K562 (cell line): ENCODE measurements at regions not wholly inside any gene's neighbourhood (a gene's known extent, or its start where the extent isn't known, plus 50 kb on each side); places are given as distances from the start of the nearest gene placed in this dataset.

Source experiments
- ATAC-seq: fragments of 200-7000 bp; cut with Tn5 transposase; 3 replicates; pipeline ENCODE4 v1.9.1; 2020; ENCODE audit warnings: moderate library complexity
- BruUV-seq: library from RNA; stranded (reverse); fragments of 400-500 nt; replicated peaks from 2 replicates; lab custom pipeline; 2021; lab: Mats Ljungman, UMichigan
- CTCF ChIA-PET: fragments of 300-600 bp; formaldehyde crosslinking; extraction: SDS; loops from one replicate; lab custom pipeline; 2021; ENCODE audit warnings: low intra/inter-chr PET ratio; lab: Yijun Ruan, JAX
- POLR2A ChIA-PET: fragments of 300-600, 350-650 bp; sonication (Branson Sonifier 250); formaldehyde crosslinking; extraction: SDS; loops from one replicate; lab custom pipeline; 2021; ENCODE audit warnings: antibody characterized with exemption, inconsistent platforms; lab: Yijun Ruan, JAX
- DNase-seq, 4 experiments: peaks; one replicate each; pipeline versions ENCODE4 v3.0.0 to v3.0.0-alpha.2; 2011 to 2018; ENCODE audit warnings: low spot score in 3 of 4, mixed read lengths in 3 of 4; ENCODE audit errors: extremely low read depth in 1 of 4
- FAIRE-seq: peaks from 2 replicates; lab custom pipeline; 2011; peaks lifted over from hg19 to GRCh38; lab: Jason Lieb, UNC
- H2AFZ ChIP-seq: 2 replicates; pipeline ENCODE4 v1.6.0; 2011; ENCODE audit warnings: low read depth, low read length, control low read depth, inconsistent platforms
- H3K27ac ChIP-seq: fragments of 200-600 bp; 3 replicates; pipeline ENCODE4 v1.8.0; 2011; ENCODE audit warnings: low read depth, mild to moderate bottlenecking, control low read depth, inconsistent platforms, low read length, moderate library complexity, mixed read lengths; ENCODE audit errors: extremely low read depth
- H3K27me3 ChIP-seq, 2 experiments: fragments of 300-600 bp in 1 of 2; 2 replicates in 1 of 2; 3 replicates in 1 of 2; pipeline versions ENCODE4 v1.6.0 to v1.8.0; 2011; ENCODE audit warnings: inconsistent platforms in 2 of 2, low read length in 2 of 2, mild to moderate bottlenecking in 1 of 2, mixed read lengths in 1 of 2, moderate library complexity in 1 of 2; ENCODE audit not compliant: control insufficient read depth in 2 of 2, insufficient read depth in 2 of 2
- H3K36me3 ChIP-seq: fragments of 300-600 bp; 3 replicates; pipeline ENCODE4 v1.8.0; 2011; ENCODE audit warnings: mild to moderate bottlenecking, low read length, inconsistent platforms; ENCODE audit not compliant: control insufficient read depth, insufficient read depth
- H3K4me1 ChIP-seq, 2 experiments: fragments of 200-600 bp in 1 of 2; replicated peaks in 1 of 2; 2 replicates in 1 of 2; 3 replicates in 1 of 2; pipeline versions ENCODE4 v1.5.1 to v1.8.0; 2011; ENCODE audit warnings: inconsistent platforms in 2 of 2, low read length in 2 of 2, mild to moderate bottlenecking in 1 of 2, mixed read lengths in 1 of 2, moderate library complexity in 1 of 2; ENCODE audit not compliant: control insufficient read depth in 2 of 2, insufficient read depth in 2 of 2
- H3K4me2 ChIP-seq: 2 replicates; pipeline ENCODE4 v1.6.1; 2011; ENCODE audit warnings: low read length, control low read depth, inconsistent platforms, mixed read lengths; ENCODE audit not compliant: insufficient read depth
- H3K4me3 ChIP-seq: fragments of 200-600 bp; sonication (generic), shearing (Covaris generic); 2 replicates; pipeline ENCODE4 v1.5.1; 2016; ENCODE audit warnings: control low read depth, inconsistent platforms
- H3K79me2 ChIP-seq: fragments of 200-600 bp; 3 replicates; pipeline ENCODE4 v1.8.0; 2011; ENCODE audit warnings: low read length, inconsistent platforms; ENCODE audit not compliant: control insufficient read depth, insufficient read depth
- H3K9ac ChIP-seq, 2 experiments: 2 replicates each; pipeline versions ENCODE4 v1.6.0 to v1.6.1; 2011; ENCODE audit warnings: low read depth in 2 of 2, low read length in 2 of 2, control low read depth in 1 of 2, inconsistent platforms in 1 of 2, mild to moderate bottlenecking in 1 of 2, mixed read lengths in 1 of 2; ENCODE audit not compliant: insufficient read depth in 1 of 2
- H3K9me1 ChIP-seq: one replicate; pipeline ENCODE4 v1.6.0; 2011; ENCODE audit warnings: inconsistent platforms, mild to moderate bottlenecking, low read length, moderate library complexity; ENCODE audit not compliant: control insufficient read depth, insufficient read depth
- H3K9me3 ChIP-seq: replicated peaks from 2 replicates; pipeline ENCODE4 v1.5.1; 2011; ENCODE audit warnings: low read depth, low read length, inconsistent platforms; ENCODE audit not compliant: control insufficient read depth, insufficient read depth
- H4K20me1 ChIP-seq: replicated peaks from 2 replicates; pipeline ENCODE4 v1.6.1; 2011; ENCODE audit warnings: low read length, inconsistent platforms, mixed read lengths; ENCODE audit not compliant: control insufficient read depth, insufficient read depth
- C11orf30 ChIP-seq: fragments of 450-650 bp; IDR thresholded peaks from 2 replicates; pipeline ENCODE4 v1.6.1; 2016; ENCODE audit warnings: low read depth, mild to moderate bottlenecking
- CBFA2T3 ChIP-seq: fragments of 450-650 bp; IDR thresholded peaks from 2 replicates; pipeline ENCODE4 v1.6.1; 2017
- ESRRB ChIP-seq: fragments of 250-450 bp; sonication (Bioruptor Pico); IDR thresholded peaks from 2 replicates; pipeline ENCODE4 v1.5.0; 2020; ENCODE audit warnings: mild to moderate bottlenecking, moderate library complexity, borderline replicate concordance
- FOXA1 ChIP-seq: fragments of 450-650 bp; IDR thresholded peaks from 2 replicates; pipeline ENCODE4 v1.6.1; 2016; ENCODE audit warnings: mild to moderate bottlenecking, borderline replicate concordance
- ILK ChIP-seq: fragments of 450-650 bp; IDR thresholded peaks from 2 replicates; pipeline ENCODE4 v1.6.1; 2016; ENCODE audit warnings: missing genetic modification characterization, low read depth, mild to moderate bottlenecking, missing compliant biosample characterization, moderate library complexity, borderline replicate concordance
- KDM4B ChIP-seq, 2 experiments: fragments of 450-650 bp in 1 of 2; sonication (generic) in 1 of 2; IDR thresholded peaks; 2 replicates each; pipeline ENCODE4 v1.6.1; 2016 to 2017; ENCODE audit warnings: borderline replicate concordance in 2 of 2, antibody characterized with exemption in 1 of 2, low read depth in 1 of 2, mild to moderate bottlenecking in 1 of 2
- MCM2 ChIP-seq: fragments of 450-650 bp; IDR thresholded peaks from 2 replicates; pipeline ENCODE4 v1.6.1; 2017; ENCODE audit warnings: low read depth, mild to moderate bottlenecking
- UBTF ChIP-seq, 2 experiments: IDR thresholded peaks; 2 replicates each; pipeline ENCODE4 v1.6.1; 2012; ENCODE audit warnings: improper control_type of control experiment in 2 of 2, low read depth in 2 of 2, low read length in 2 of 2, borderline replicate concordance in 1 of 2
- ZFP1 ChIP-seq: fragments of 450-650 bp; formaldehyde crosslinking; IDR thresholded peaks from 2 replicates; pipeline ENCODE4 v1.4.0; 2020; ENCODE audit warnings: mild to moderate bottlenecking, mixed read lengths
- ZNF12 ChIP-seq: sonication (generic); formaldehyde crosslinking; IDR thresholded peaks from 2 replicates; pipeline ENCODE4 v1.4.0; 2020; ENCODE audit warnings: mild to moderate bottlenecking, missing genetic modification reagents
- ZNF146 ChIP-seq: IDR thresholded peaks from one replicate; pipeline ENCODE4 v1.6.1; 2018; ENCODE audit warnings: missing compliant biosample characterization; ENCODE audit not compliant: unreplicated experiment
- ZNF316 ChIP-seq: fragments of 450-650 bp; IDR thresholded peaks from 2 replicates; pipeline ENCODE4 v1.6.1; 2016
- ZNF583 ChIP-seq: fragments of 250-450 bp; sonication (Bioruptor Pico); IDR thresholded peaks from 2 replicates; pipeline ENCODE4 v1.4.0; 2020
- ZNF696 ChIP-seq: fragments of 250-450 bp; sonication (Bioruptor Pico); conservative IDR thresholded peaks from 2 replicates; pipeline ENCODE4 v1.4.0; 2020; ENCODE audit warnings: mild to moderate bottlenecking, moderate library complexity
- WGBS: fragments of 100-300 bp; shearing (Covaris generic); methylation state at CpG from one replicate; pipeline ENCODE4 v1.1.6; 2016; ENCODE audit warnings: low coverage, mixed read lengths; ENCODE audit not compliant: insufficient coverage; ENCODE audit errors: missing lambda C conversion rate; 5-methylcytosine and 5-hydroxymethylcytosine counted together
- in situ Hi-C: fragments of 300-500 bp; cut with MboI; formaldehyde crosslinking; loops from 4 replicates; pipeline ENCODE4 v1.15.0; 2018; ENCODE audit warnings: inconsistent platforms, mixed read lengths
- intact Hi-C: fragments of 100-400 bp; cut with micrococcal nuclease; formaldehyde crosslinking; loops from 2 replicates; pipeline ENCODE4 v1.14.2; 2022

- Histone ChIP-seq H3K4me2 (no peak overlapping the region), H3K9me1 (no peaks in the 10 kb centered on the region), H3K4me1 (no peaks in the 10 kb centered on the region), H3K4me3 (no peak overlapping the region), H3K9me3 (no peaks in the 10 kb centered on the region), H3K27me3 (no peaks in the 10 kb centered on the region), H3K9ac (no peak overlapping the region), H4K20me1 (no peaks in the 10 kb centered on the region), H2AFZ (no peak overlapping the region), H3K27ac (no peak overlapping the region), H3K79me2 (no peaks in the 10 kb centered on the region), H3K36me3 (no peaks in the 10 kb centered on the region)
- 0% methylated on average over 1 of the region's 1 CpG for WGBS
- intact Hi-C loops (no loop called here), in situ Hi-C loops (no loop called here)
- POLR2A ChIA-PET, result no interaction called here
- ATAC-seq (no peak), FAIRE-seq (no peak), DNase-seq (no peak)
- no TSS peak for BruUV-seq
- TF ChIP-seq FOXA1 (no peak), ZFP1 (CRISPR knock-in tag) (no peak), ZNF316 (peak; percentile 48), CBFA2T3 (no peak), ILK (tag) (no peak), ESRRB (no peak), C11orf30 (peak; percentile 21; the same call in 1 of the 2 replicates), ZNF146 (CRISPR knock-in tag) (no peak), MCM2 (no peak), KDM4B (IDR thresholded peaks at IDR 0.05; ENCODE audit: borderline replicate concordance in 2 of 2, low read depth in 1 of 2) (no peak), ZNF583 (no peak), ZNF12 (CRISPR knock-in tag) (no peak), UBTF (IDR thresholded peaks at IDR 0.05; ENCODE audit: borderline replicate concordance in 1 of 2, low read depth in 2 of 2, low read length in 2 of 2) (no peak), ZNF696 (CRISPR knock-in tag) (no peak)
- CTCF ChIA-PET, result interaction anchor here (0.7 kb wide), 1 partner anchor 1510 kb away, joined by 3 read pairs; no protein-coding TSS in a partner anchor
Observed at GRCh38 chr4:137448402-137448801, 83.9 kb downstream of the PCDH18 start.
